Stimulated activated CD4-positive, alpha-beta T cell treated with anti-CD3 and anti-CD28 coated beads, Interleukin-2, amount 100 ng/mL, for 4 hours (primary cell): ENCODE measurements at regions not wholly inside any gene's neighbourhood (a gene's known extent, or its start where the extent isn't known, plus 50 kb on each side); places are given as distances from the start of the nearest gene placed in this dataset.

Source experiments
- DNase-seq: peaks from one replicate; pipeline ENCODE4 v3.0.0-alpha.2; 2020; ENCODE audit warnings: low read depth

DNA sequence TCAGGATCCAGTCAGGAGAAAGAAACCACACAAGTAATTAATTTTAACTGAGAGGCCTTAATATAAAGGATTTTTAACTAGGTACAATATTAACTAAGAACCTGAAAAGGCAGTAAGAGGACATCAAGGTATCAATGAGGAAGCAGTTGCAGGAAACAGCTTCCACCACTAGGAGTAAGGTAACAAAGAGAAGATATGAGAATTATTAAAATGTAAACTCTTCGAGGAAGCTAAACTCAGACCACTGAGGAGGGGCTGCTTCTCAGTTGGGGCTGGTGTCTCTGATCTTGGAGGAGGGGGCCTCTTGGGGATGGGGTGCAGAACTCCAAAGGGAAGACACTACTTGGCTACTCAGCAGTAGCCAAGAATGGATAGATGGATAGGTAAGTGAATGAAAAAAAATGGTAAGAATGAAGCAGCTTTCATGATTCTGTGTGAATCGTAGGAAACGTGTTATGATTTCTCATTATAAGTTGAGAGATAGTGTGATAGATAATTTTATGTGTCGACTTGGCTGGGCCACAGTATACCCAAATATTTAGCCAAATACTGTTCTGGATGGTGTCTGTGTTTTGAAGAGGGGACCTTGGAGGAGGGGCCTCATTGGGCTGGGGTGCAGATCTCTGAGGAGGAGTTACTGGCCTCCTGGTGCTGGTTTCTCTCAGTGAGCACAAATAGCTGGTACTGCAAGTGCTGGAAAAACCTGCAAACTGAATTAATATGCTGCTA lies 547.7 kb upstream of the LRRTM1 start:
- DNase-seq: no peak

DNA sequence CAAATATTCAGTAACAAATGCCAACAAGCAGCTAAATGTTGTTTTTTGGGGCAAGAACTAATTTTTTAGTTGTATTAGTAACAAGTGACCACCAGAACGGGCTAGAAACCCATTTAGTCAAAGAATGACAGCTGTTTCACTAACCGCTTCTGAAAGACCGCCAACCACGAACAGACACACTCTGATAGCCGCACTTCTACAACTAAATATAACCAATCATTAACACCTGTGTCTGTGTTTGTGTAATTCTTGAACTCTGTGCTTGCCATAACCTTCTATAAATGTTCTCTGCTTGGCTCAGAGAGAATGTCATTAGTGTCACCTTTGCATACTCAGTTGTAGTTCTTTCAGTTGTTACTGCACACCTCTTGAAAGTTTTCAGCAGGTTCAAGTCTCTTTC lies 526.3 kb upstream of the LRRTM1 start:
- DNase-seq: no peak

DNA sequence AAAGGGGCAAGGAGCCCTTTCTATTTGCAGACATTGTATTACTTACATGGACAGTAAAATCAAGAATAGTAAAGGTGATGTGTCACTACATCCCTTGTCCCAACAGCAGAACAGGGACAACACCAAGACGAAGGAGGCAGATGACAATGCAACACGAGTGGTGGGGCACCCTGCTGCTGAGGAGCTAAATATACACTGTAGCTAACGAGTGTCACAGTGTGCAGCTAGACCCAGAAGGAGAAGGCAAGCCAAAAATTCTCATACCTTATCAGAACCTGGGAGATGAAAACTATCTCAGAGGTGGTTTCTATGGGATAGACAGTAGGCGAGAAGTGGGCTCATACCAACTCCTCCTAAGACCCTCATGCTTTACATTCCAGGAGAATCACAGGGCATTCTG lies 518.4 kb upstream of the LRRTM1 start:
- DNase-seq: no peak

DNA sequence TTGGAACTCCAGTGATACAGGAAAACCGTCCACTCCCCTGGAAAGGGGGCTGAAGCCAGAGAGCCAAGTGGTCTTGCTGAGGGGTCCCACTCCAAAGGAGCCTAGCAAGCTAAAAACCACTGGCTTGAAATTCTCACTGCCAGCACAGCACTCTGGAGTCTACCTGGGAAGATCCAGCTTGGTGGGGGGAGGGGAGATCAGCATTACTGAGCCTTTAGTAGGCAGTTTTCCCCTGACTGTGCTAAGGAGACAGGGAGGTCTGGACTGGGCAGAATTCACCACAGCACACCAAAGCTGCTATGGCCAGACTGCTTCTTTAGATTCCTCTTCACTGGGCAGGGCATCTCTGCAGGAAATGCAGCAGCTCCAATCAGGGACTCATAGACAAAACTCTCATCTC lies 510.7 kb upstream of the LRRTM1 start:
- no peak for DNase-seq

DNA sequence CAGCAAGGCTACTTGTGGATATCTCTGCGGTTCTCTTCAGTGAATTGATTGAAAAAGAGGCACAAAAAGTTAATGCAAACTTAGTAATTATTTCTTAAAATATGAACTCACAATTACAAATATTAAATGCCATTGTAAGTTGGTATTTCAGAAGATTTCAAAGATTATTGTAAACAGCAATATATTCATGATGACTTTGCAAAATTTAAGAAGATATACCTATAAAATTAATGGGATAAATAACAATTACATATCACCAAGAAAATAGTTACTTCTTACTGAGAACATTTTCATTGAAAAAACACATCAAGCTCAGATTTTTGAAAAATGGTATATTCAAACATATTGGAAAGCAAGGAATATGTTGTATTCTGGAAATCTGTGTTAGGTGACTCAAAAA lies 482.0 kb upstream of the LRRTM1 start:
- no peak for DNase-seq

DNA sequence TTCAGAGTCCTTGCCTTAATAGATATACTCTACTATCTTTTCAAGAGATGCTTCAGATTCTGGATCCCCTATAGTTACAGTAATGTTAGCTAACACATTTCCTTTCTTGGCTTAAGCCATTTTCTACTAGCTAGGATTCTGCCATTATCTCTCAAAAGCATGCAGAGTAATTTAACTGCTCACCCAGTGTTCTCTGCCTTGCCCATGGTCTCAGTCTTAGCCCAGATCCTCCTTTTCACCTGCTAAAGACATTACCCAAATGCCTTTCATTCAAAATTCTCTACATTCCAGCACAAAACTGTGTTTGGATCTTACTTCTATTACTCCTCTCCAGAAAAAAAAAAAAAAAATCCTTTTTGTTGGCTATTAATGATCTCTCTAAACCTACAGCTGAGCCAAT lies 474.2 kb upstream of the LRRTM1 start:
- no peak for DNase-seq

DNA sequence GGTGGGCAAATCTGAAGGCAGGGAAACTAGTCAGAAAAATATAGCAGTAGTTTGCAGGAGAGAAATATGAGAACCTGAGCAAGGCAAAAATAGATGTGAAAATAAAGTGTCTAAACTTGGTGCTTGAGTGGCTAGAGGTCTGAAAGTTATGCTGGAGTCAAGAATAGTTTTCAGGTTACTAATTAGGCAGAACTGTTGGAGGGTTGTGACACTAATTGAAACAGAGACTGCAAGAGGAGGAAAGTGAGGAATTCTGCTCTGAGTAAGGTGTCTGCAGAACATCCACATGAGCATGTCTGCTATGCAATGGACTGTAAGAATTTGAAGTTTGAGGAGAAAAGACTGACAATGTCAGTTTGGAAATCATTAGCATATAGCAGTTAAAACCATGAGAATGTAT lies 444.0 kb upstream of the LRRTM1 start:
- DNase-seq: no peak

DNA sequence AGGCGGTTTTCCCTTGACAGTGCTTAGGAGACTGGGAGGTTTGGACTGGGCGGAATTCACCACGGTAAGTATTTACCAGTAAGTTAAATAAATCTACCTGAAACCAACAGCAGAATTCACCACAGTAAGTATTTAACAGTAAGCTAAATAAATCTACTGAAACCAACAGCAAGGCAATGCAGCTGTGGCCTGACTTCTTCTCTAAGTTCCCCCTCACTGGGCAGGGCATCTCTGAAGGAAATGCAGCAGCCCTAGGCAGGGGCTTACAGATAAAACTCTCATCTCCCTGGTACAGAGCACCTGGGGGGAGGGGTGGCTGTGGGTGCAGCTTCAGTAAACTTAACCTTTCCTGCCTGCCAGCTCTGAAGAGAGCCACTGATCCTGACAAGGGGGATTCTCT lies 432.5 kb upstream of the LRRTM1 start:
- DNase-seq: no peak

DNA sequence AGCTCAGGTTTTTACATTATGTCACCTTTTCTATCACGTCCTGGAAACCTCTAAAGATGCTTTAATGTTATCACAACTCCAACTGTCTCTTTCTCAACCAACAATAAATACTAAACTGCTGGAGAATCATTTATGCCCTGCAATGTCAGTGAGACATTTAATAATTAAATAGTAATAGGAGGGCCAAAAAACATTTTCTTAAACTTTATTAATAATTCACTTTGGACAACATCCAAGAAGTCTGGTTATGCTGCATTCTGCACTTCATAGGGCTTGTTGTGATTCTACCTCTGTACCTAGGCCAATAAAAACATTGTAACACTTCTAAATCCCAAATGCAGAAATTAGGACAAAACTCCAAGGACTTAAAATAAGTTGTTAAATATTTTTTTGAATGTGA lies 420.4 kb upstream of the LRRTM1 start:
- no peak for DNase-seq

DNA sequence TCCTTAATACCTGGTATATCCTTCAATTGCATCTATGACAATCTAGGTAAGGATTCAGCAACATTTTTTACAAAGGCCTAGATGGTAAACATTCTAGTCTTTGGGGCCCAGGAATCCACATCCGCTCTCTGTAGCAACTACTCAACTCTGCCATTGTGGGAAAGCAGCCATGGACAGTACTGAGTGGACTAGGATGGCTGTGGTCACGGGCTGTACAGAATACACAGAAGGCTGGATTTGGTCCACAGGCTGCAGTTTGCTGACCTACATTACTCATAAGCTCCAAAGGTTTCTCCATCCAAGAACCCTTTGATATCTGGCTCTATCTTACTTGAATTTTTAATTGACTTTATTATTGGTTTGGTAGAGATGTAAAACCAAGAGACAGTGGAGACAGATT lies 418.3 kb upstream of the LRRTM1 start:
- DNase-seq: no peak

DNA sequence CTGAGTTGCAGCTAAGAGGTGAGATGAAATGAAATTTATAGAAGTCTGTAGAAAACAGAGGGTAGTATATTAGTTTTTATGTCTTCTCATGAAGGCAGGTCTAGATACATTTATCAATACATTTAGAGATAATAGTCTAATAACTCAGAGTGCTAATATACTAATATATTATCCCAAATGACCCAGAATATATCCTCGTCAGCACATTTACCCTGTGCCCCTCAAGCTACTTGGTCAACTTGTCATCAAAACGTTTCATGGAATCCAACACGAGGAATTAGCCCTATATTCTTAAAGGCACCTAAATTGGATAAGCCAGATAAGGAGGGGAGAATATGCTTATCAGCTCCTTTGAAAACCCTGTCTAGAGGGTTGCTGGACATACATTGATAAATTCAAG lies 415.1 kb upstream of the LRRTM1 start:
- no peak for DNase-seq

DNA sequence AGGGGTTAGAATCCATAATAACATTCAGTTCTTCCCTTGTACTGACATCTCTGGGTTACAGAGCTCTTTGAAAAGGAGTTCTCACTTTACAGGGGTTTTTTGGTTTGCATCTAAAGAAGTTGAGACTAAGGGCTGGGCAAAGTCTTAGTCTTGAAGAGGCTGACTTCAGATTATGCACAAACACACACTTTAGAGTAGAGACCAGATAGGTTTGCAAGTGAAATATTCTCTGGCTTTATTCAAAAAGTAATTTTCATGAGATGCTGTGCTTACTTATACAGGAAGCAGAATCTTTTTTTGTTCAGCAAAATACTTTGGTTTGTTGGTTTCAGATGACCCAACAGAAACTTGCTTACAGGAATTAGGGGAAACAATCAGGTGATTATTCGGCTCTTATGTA lies 410.9 kb upstream of the LRRTM1 start:
- DNase-seq: no peak

DNA sequence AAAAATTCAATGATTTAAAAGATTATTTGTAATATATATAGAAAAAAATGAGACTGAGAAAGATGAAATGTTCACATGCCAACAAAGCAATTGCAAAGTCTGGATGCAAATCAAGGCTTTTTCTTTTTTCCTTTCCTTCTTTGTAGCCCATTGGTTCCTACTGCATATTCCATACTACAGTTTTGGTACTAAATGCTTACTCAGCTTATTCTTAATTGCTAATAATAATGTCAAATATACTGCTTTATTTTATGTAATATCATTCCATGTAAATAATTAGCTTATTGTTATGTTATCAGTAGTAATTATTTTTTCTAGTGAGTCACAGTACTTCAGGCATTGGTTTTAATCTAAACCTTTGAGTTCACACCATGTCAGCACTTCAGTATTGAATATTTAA lies 407.4 kb upstream of the LRRTM1 start:
- no peak for DNase-seq

DNA sequence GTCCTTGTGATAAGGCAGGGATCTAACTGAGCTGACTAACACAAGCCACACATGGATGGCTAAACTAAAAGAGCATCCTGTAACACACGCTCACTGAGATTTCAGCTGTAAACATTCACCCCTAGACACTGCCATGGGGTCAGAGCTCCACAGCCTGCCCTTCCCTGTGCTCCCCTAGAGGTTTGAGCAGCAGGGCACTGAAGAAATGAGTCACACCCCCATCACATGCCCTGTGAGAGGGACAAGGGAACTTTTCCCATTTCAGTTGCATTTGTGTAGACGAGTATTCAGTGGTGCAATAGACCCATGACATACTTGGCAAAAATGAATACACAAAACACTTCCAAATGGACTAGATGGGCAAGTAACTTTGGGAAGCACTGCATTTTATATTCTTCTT lies 402.4 kb upstream of the LRRTM1 start:
- DNase-seq: no peak

DNA sequence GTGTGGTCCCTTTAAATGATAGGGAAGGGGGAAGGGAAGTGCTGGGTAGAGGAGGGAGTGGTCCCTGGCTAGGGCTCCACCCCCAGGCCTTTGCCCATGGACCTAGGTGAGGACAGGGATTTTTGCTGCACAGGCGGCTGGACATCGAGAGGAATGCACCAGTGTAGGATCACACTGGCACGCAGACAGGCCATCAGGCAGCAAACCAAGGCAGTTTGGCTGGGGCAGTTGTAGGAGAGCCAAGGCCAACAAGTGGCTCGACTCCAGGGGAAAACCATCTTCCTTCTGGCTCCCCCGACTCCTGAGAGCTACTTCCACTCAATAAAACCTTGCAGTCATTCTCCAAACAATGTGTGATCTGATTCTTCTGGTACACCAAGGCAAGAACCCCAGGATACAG lies 402.0 kb upstream of the LRRTM1 start:
- DNase-seq: no peak

DNA sequence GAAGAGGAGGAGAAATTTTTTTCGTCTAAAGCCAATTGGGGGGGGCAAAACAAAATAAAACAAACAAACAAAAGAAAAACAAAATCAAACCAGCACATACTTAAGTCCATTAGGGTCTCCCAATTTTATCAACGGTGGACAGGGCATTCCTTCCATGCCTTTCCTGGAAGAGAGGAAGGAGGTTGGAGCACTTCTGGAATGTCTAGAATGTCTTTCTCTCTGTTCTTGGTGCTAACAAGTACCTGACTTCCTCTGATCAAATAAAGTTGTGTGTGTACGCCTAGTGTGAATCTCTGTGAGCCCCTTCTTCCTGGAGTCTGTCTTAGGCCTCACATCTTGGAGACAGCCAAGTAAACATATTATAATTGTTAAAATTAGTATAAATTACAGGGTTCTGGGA lies 399.0 kb upstream of the LRRTM1 start:
- no peak for DNase-seq

DNA sequence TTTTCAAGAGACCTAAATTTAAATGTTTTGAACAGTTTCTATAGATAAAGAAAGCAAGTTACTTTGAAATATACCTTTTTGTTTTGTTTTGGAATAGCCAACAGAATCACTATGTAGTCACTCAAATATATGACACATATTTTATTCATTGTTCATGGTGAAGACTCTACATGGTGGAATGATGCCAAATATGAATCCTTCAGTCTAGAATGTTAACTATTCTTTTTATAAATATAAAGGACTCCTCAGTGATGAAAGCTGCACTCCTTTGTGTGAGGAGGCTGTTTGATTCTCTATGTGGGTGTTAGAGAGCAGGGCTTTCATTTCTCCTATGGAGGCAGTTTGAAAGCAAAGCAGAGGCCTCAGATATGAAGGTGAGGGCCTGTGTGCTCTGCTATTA lies 396.4 kb upstream of the LRRTM1 start:
- DNase-seq: no peak
